ENCODE measurements at regions not wholly inside any gene's neighbourhood (a gene's known extent, or its start where the extent isn't known, plus 50 kb on each side); places are given as distances from the start of the nearest gene placed in this dataset.

DNA sequence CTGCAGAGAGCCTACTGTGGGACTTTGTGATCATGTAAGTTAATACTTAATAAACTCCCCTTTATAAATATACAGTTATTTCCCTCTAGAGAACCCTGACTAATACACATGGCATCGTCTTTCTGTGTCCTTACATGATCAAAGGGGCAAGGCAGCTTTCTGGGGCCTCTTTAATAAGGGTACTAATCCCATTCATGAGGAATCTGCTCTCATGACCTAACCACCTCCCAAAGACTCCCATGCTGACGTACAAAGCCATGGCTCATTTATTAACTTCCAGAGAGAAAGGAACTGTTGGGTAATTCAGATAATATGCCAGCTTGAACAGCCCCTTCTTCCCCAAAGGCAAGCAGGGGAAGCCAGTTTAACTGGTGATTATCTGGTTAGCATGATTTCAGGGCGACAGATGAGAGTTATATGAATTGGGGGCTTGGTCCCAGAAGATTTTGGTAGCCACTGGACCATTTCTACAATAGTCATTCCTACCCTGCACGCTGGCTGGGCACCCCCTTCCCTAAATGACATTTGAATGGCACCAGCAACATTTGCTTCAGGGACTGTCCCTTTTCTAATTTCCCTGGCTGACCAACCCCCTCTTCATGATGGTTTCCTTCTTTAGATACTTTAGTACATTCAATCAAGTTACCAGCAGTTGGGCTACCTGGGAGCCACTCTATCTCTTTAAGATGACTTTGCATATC lies 83.6 kb upstream of the C3orf80 start:
- Histone ChIP-seq H3K36me3 (no peaks in the 10 kb centered on the region), H3K4me1 (no peaks in the 10 kb centered on the region), H3K9me3 (no peaks in the 10 kb centered on the region), H3K4me3 (ENCODE audit: low read depth, low read length) (no peak overlapping the region), H3K27me3 (no peaks in the 10 kb centered on the region)
- DNase-seq: no peak
- TF ChIP-seq CTCF (IDR thresholded peaks at IDR 0.05; ENCODE audit: low read depth, low read length): no peak

GRCh38 chr3:160143482-160143881 lies 81.7 kb upstream of the C3orf80 start:
- H3K4me1 ChIP-seq: no peaks in the 10 kb centered on the region
- no peak overlapping the region for H3K4me3 ChIP-seq (ENCODE audit: low read depth, low read length)
- H3K9me3 ChIP-seq: no peaks in the 10 kb centered on the region
- H3K27me3 ChIP-seq: no peaks in the 10 kb centered on the region
- TF ChIP-seq CTCF (IDR thresholded peaks at IDR 0.05; ENCODE audit: low read depth, low read length): no peak
- no peaks in the 10 kb centered on the region for H3K36me3 ChIP-seq
- no peak for DNase-seq

DNA sequence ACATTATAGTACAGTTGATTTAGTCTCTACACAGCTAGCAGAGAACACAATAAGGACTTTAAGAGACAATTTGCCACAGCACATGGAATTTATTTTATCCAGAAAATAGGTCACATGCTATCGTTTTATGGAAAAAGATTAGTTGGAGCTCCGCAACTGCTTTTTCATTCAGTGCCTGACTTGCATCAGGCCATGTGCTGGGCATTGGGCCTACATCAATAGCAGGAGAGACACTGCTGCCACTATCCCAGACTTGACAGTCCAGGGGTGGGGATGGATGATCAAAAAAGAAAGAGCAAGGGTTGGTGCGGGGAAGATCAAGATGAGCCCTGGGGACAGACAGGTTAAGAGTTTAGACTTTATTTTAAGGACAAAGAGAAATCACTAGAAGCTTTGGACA lies 75.2 kb upstream of the C3orf80 start:
- Histone ChIP-seq H3K9me3 (no peaks in the 10 kb centered on the region), H3K4me1 (no peaks in the 10 kb centered on the region), H3K4me3 (ENCODE audit: low read depth, low read length) (no peak overlapping the region), H3K36me3 (no peaks in the 10 kb centered on the region), H3K27me3 (no peaks in the 10 kb centered on the region)
- DNase-seq: no peak
- no peak for TF ChIP-seq CTCF (IDR thresholded peaks at IDR 0.05; ENCODE audit: low read depth, low read length)

- Histone ChIP-seq H3K27me3 (no peaks in the 10 kb centered on the region), H3K4me1 (no peaks in the 10 kb centered on the region), H3K36me3 (no peaks in the 10 kb centered on the region), H3K9me3 (no peaks in the 10 kb centered on the region), H3K4me3 (ENCODE audit: low read depth, low read length) (no peak overlapping the region)
- no peak for TF ChIP-seq CTCF (IDR thresholded peaks at IDR 0.05; ENCODE audit: low read depth, low read length)
- DNase-seq: no peak
Observed at GRCh38 chr3:160150525-160150924, 74.7 kb upstream of the C3orf80 start.

DNA sequence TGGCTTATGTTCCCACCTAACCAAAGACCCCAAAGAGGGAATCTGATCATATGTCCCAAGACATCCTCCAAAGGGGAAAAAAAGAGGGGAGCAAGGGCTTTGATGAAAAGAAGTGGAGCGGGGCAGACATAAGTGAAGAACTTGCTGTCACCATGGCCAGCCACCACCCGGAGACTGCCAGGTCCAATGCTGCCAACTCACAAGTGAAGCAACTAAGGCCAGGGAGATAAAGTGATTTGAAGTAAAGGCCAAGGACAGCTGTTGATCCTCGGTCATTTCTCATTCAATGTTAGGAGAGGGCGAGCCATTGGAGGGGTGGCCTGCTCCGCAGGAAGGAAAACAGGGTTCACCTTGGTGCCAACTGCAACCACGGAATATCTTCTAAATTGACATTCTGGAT lies 72.6 kb upstream of the C3orf80 start:
- no peaks in the 10 kb centered on the region for H3K36me3 ChIP-seq
- H3K4me1 ChIP-seq: no peaks in the 10 kb centered on the region
- no peaks in the 10 kb centered on the region for H3K27me3 ChIP-seq
- TF ChIP-seq CTCF (IDR thresholded peaks at IDR 0.05; ENCODE audit: low read depth, low read length): no peak
- no peak for DNase-seq
- no peak overlapping the region for H3K4me3 ChIP-seq (ENCODE audit: low read depth, low read length)
- H3K9me3 ChIP-seq: no peaks in the 10 kb centered on the region

- TF ChIP-seq CTCF (IDR thresholded peaks at IDR 0.05; ENCODE audit: low read depth, low read length): no peak
- Histone ChIP-seq H3K36me3 (no peaks in the 10 kb centered on the region), H3K4me3 (ENCODE audit: low read depth, low read length) (no peak overlapping the region), H3K9me3 (no peaks in the 10 kb centered on the region), H3K4me1 (no peaks in the 10 kb centered on the region), H3K27me3 (no peaks in the 10 kb centered on the region)
- no peak for DNase-seq
Observed at GRCh38 chr3:160154033-160154432, 71.2 kb upstream of the C3orf80 start.

All from BE2C (cell line).